ENCODE measurements at regions not wholly inside any gene's neighbourhood (a gene's known extent, or its start where the extent isn't known, plus 50 kb on each side); places are given as distances from the start of the nearest gene placed in this dataset.

GRCh38 chr3:180828723-180829408 is 83.6 kb upstream of the FXR1 start:
- TF ChIP-seq CTCF (IDR thresholded peaks at IDR 0.05; ENCODE audit: low read depth, low read length) (no peak), EZH2phosphoT487 (IDR thresholded peaks at IDR 0.05; ENCODE audit: low read depth) (no peak)
